WTC11 (cell line): ENCODE measurements at regions not wholly inside any gene's neighbourhood (a gene's known extent, or its start where the extent isn't known, plus 50 kb on each side); places are given as distances from the start of the nearest gene placed in this dataset.

Experiments used
- ARID4B ChIP-seq: sonication (generic); formaldehyde crosslinking; IDR thresholded peaks from 2 replicates; pipeline ENCODE4 v1.8.0; 2023; ENCODE audit warnings: missing genetic modification reagents, mild to moderate bottlenecking, borderline replicate concordance
- GRHL2 ChIP-seq: fragments of 250-450 bp; sonication (Bioruptor Pico); IDR thresholded peaks from 2 replicates; pipeline ENCODE4 v1.8.0; 2022; ENCODE audit warnings: mild to moderate bottlenecking, moderate library complexity; ENCODE audit not compliant: insufficient replicate concordance, severe bottlenecking
- TF ChIP-seq, protein P1 (sequence below): sonication (generic); formaldehyde crosslinking; IDR thresholded peaks from 2 replicates; pipeline ENCODE4 v1.8.0; 2022; ENCODE audit warnings: mild to moderate bottlenecking, missing genetic modification reagents

GRCh38 chr9:129387822-129388221 is 209.8 kb upstream of the IER5L start:
- TF ChIP-seq, protein P1, sequence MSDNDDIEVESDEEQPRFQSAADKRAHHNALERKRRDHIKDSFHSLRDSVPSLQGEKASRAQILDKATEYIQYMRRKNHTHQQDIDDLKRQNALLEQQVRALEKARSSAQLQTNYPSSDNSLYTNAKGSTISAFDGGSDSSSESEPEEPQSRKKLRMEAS (CRISPR knock-in tag): no peak
- no peak for TF ChIP-seq GRHL2 (CRISPR knock-in tag)
- no peak for TF ChIP-seq ARID4B
